Spleen (tissue), 7 donors: ENCODE measurements at regions not wholly inside any gene's neighbourhood (a gene's known extent, or its start where the extent isn't known, plus 50 kb on each side); places are given as distances from the start of the nearest gene placed in this dataset.

Source experiments
- POLR2AphosphoS5 ChIP-seq, 3 donors: sonication (generic); formaldehyde crosslinking; IDR thresholded peaks; one replicate each; pipeline ENCODE4 v1.5.1; 2017; ENCODE audit warnings: antibody characterized with exemption in 3 of 3
- TF ChIP-seq, protein P1 (sequence below), 11 experiments: fragments of 200-600 bp in 7 of 11; fragments of 450-650 bp in 4 of 11; sonication (generic) in 4 of 11; IDR thresholded peaks in 8 of 11; conservative IDR thresholded peaks in 3 of 11; 1 replicate in 7 of 11; 2 replicates in 4 of 11; pipeline versions ENCODE4 v1.4.0 to v1.8.0; 2016 to 2021; ENCODE audit warnings: antibody characterized with exemption in 11 of 11, inconsistent platforms in 4 of 11, mild to moderate bottlenecking in 1 of 11
- donor health status: DM: no; HTN: no; CAD: no; lungs with moderate emphysema.
- donor health status: DM: no; HTN: no; CAD: no.
- donor health status: DM: no; HTN: no; CAD: no.

DNA sequence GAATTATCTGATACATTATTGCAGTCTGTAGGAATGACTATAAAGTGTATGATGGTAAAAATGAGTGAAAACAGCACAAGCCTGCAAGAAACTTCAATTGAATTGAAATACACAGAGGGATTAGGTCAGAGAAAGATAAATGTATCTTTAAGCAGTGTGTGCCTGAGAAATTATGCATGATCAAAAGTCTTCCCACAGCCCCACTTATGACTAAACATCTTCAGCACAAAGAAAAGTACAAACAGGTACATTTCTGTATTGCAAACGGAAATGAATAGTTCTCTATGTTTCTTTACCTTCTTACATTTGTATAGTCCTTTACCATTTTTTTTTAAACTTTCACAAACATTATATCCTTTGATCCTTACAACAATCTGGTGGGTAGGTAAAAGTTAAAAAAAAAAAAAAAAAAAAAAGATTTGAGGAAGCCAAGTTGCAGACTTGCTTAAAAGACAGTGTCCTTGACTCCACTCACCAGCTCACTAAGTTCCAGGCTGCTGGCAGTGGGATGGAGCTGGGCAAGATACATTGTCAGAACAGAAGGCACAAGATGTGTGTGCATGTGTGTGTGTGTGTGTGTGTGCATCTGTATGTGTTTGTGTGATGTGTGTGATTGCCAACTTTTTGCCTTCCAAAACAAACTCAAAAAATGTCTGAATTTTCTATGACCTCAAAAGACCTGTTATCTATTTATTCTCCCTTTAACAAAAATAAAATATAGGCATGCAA is 423.7 kb upstream of the ACVR2A start:
- no peak for TF ChIP-seq POLR2AphosphoS5 (IDR thresholded peaks at IDR 0.05)
- TF ChIP-seq, protein P1, sequence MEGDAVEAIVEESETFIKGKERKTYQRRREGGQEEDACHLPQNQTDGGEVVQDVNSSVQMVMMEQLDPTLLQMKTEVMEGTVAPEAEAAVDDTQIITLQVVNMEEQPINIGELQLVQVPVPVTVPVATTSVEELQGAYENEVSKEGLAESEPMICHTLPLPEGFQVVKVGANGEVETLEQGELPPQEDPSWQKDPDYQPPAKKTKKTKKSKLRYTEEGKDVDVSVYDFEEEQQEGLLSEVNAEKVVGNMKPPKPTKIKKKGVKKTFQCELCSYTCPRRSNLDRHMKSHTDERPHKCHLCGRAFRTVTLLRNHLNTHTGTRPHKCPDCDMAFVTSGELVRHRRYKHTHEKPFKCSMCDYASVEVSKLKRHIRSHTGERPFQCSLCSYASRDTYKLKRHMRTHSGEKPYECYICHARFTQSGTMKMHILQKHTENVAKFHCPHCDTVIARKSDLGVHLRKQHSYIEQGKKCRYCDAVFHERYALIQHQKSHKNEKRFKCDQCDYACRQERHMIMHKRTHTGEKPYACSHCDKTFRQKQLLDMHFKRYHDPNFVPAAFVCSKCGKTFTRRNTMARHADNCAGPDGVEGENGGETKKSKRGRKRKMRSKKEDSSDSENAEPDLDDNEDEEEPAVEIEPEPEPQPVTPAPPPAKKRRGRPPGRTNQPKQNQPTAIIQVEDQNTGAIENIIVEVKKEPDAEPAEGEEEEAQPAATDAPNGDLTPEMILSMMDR (IDR thresholded peaks at IDR 0.05 in 8 of 11, conservative IDR thresholded peaks at IDR 0.05 in 3 of 11) = no peak
